ENCODE measurements at regions not wholly inside any gene's neighbourhood (a gene's known extent, or its start where the extent isn't known, plus 50 kb on each side); places are given as distances from the start of the nearest gene placed in this dataset.

- no peak for TF ChIP-seq CTCF (IDR thresholded peaks at IDR 0.05; ENCODE audit: insufficient read depth, low read length, poor library complexity, severe bottlenecking)
- no peak for TF ChIP-seq EZH2phosphoT487 (conservative IDR thresholded peaks at IDR 0.05; ENCODE audit: low read length)
Measured at GRCh38 chr5:67308988-67309688, 112.5 kb upstream of the CD180 start.
